Panc1 (cell line): ENCODE measurements at regions not wholly inside any gene's neighbourhood (a gene's known extent, or its start where the extent isn't known, plus 50 kb on each side); places are given as distances from the start of the nearest gene placed in this dataset.

ENCODE experiments used
- ATAC-seq: fragments of 200-7000 bp; cut with Tn5 transposase; 2 replicates; pipeline ENCODE4 v1.9.1; 2020; ENCODE audit warnings: mild to moderate bottlenecking, moderate library complexity
- BruUV-seq: library from RNA; stranded (reverse); fragments of 400-500 nt; replicated peaks from 2 replicates; lab custom pipeline; 2021; lab: Mats Ljungman, UMichigan
- CTCF ChIA-PET: fragments of 300-600 bp; sonication (Branson Sonifier 250); formaldehyde crosslinking; loops from one replicate; lab custom pipeline; 2022; ENCODE audit warnings: antibody characterized with exemption; lab: Charles Lee
- POLR2A ChIA-PET: fragments of 300-600 bp; sonication (Branson Sonifier 250); formaldehyde crosslinking; loops from one replicate; lab custom pipeline; 2022; ENCODE audit warnings: antibody characterized with exemption; lab: Charles Lee
- DNase-seq: peaks from one replicate; pipeline ENCODE4 v3.0.0-alpha.2; 2010; ENCODE audit warnings: low read depth, low spot score
- H3K27ac ChIP-seq: 2 replicates; pipeline ENCODE4 v1.5.1; 2011; ENCODE audit warnings: mild to moderate bottlenecking, low read length, inconsistent platforms
- H3K27me3 ChIP-seq: fragments of 200-500 bp; sonication (Bioruptor generic); 2 replicates; pipeline ENCODE4 v1.6.0; 2014; ENCODE audit warnings: low read length, inconsistent platforms; ENCODE audit not compliant: control insufficient read depth, insufficient read depth
- H3K36me3 ChIP-seq: fragments of 200-500 bp; sonication (Bioruptor generic); 2 replicates; pipeline ENCODE4 v1.5.1; 2014; ENCODE audit warnings: inconsistent platforms, mild to moderate bottlenecking, low read length, moderate library complexity; ENCODE audit not compliant: control insufficient read depth, insufficient read depth
- H3K4me1 ChIP-seq: 2 replicates; pipeline ENCODE4 v1.5.1; 2011; ENCODE audit warnings: inconsistent platforms, mild to moderate bottlenecking, low read length, moderate library complexity; ENCODE audit not compliant: control insufficient read depth, insufficient read depth
- H3K4me3 ChIP-seq, 2 experiments: 2 replicates each; pipeline ENCODE4 v1.5.1; 2011 to 2012; ENCODE audit warnings: low read depth in 2 of 2, low read length in 2 of 2, mild to moderate bottlenecking in 2 of 2, inconsistent platforms in 1 of 2, moderate library complexity in 1 of 2
- H3K9me3 ChIP-seq: fragments of 200-500 bp; sonication (Bioruptor generic); 2 replicates; pipeline ENCODE4 v1.5.1; 2014; ENCODE audit warnings: low read depth, mild to moderate bottlenecking, inconsistent platforms, low read length, moderate library complexity; ENCODE audit not compliant: control insufficient read depth, insufficient read depth
- CTCF ChIP-seq: fragments of 450-650 bp; IDR thresholded peaks from 2 replicates; pipeline ENCODE4 v1.5.1; 2017; ENCODE audit warnings: mild to moderate bottlenecking
- POLR2AphosphoS5 ChIP-seq: IDR thresholded peaks from 2 replicates; pipeline ENCODE4 v1.6.1; 2012; ENCODE audit warnings: mild to moderate bottlenecking, low read depth, low read length, moderate library complexity
- REST ChIP-seq, 2 experiments: IDR thresholded peaks; 2 replicates each; pipeline ENCODE4 v1.6.1; 2011 to 2012; ENCODE audit warnings: low read depth in 2 of 2, control low read depth in 1 of 2, low read length in 1 of 2, mild to moderate bottlenecking in 1 of 2, moderate library complexity in 1 of 2; ENCODE audit not compliant: insufficient read depth in 1 of 2
- SIN3A ChIP-seq: IDR thresholded peaks from 2 replicates; pipeline ENCODE4 v1.6.1; 2012; ENCODE audit warnings: low read depth, mild to moderate bottlenecking, low read length, moderate library complexity, borderline replicate concordance; ENCODE audit not compliant: insufficient read depth
- TCF7L2 ChIP-seq: IDR thresholded peaks from 2 replicates; pipeline ENCODE4 v1.6.1; 2011; ENCODE audit warnings: mild to moderate bottlenecking, low read depth, low read length, inconsistent platforms
- in situ Hi-C: cut with HindIII; loops from 2 replicates; pipeline ENCODE4 v1.10.0; 2016; ENCODE audit warnings: low sequenced_read_pairs, low pct_unique_long_range_greater_than_20kb
- intact Hi-C: fragments of 100-400 bp; cut with micrococcal nuclease; formaldehyde crosslinking; loops from one replicate; pipeline ENCODE4 v1.10.0; 2022; ENCODE audit not compliant: unreplicated experiment

- no peaks in the 10 kb centered on the region for H3K36me3 ChIP-seq
- no TSS peak for BruUV-seq
- no peak for TF ChIP-seq SIN3A
- no peak for DNase-seq
- intact Hi-C loops = no loop called here
- no peak overlapping the region for H3K4me3 ChIP-seq
- H3K4me1 ChIP-seq = no peaks in the 10 kb centered on the region
- ChIA-PET POLR2A (no interaction called here), CTCF (no interaction called here)
- H3K27ac ChIP-seq = no peak overlapping the region
- in situ Hi-C loops = no loop called here
- ATAC-seq = no peak
- no peaks in the 10 kb centered on the region for H3K9me3 ChIP-seq
- H3K27me3 ChIP-seq = no peaks in the 10 kb centered on the region
Measured at GRCh38 chr21:15967661-15968060, 237.9 kb downstream of the USP25 start.

- Histone ChIP-seq H3K4me3 (no peak overlapping the region), H3K27ac (no peak overlapping the region), H3K36me3 (no peaks in the 10 kb centered on the region), H3K9me3 (no peaks in the 10 kb centered on the region), H3K4me1 (no peaks in the 10 kb centered on the region), H3K27me3 (no peaks in the 10 kb centered on the region)
- no TSS peak for BruUV-seq
- intact Hi-C loops (no loop called here), in situ Hi-C loops (no loop called here)
- no peak for TF ChIP-seq SIN3A
- TF ChIP-seq REST (IDR thresholded peaks at IDR 0.05; ENCODE audit: insufficient read depth in 1 of 2, low read depth in 2 of 2, low read length in 1 of 2) = no peak
- no peak for TF ChIP-seq CTCF
- TF ChIP-seq POLR2AphosphoS5 = no peak
- no peak for TF ChIP-seq TCF7L2
- POLR2A ChIA-PET = no interaction called here
- ATAC-seq = no peak
- DNase-seq = no peak
- CTCF ChIA-PET = no interaction called here
Measured at GRCh38 chr21:15968776-15969310, 239.1 kb downstream of the USP25 start.

GRCh38 chr21:15976807-15977206 lies 247.0 kb downstream of the USP25 start:
- H3K27me3 ChIP-seq = no peaks in the 10 kb centered on the region
- no peaks in the 10 kb centered on the region for H3K9me3 ChIP-seq
- peak; percentile 20; the same call in 1 of the 2 replicates for TF ChIP-seq CTCF
- TF ChIP-seq POLR2AphosphoS5 = no peak
- ChIA-PET CTCF (no interaction called here), POLR2A (no interaction called here)
- no TSS peak for BruUV-seq
- intact Hi-C loops (no loop called here), in situ Hi-C loops (no loop called here)
- DNase-seq (no peak), ATAC-seq (no peak)
- no peaks in the 10 kb centered on the region for H3K36me3 ChIP-seq
- H3K4me1 ChIP-seq = no peaks in the 10 kb centered on the region
- H3K4me3 ChIP-seq = no peak overlapping the region
- H3K27ac ChIP-seq = no peak overlapping the region
